H9 (cell line): ENCODE measurements at regions not wholly inside any gene's neighbourhood (a gene's known extent, or its start where the extent isn't known, plus 50 kb on each side); places are given as distances from the start of the nearest gene placed in this dataset.
A peak's percentile ranks its signal among the peaks of the same experiment; 100 is the strongest.
"Not testable (repeated sequence)": the region's sequence is repeated elsewhere in the genome, so short reads cannot be mapped to it uniquely, and the experiment has no call there.

Source experiments
- DNase-seq: peaks from one replicate; pipeline ENCODE4 v3.0.0-alpha.2; 2017
- H2AFZ ChIP-seq: one replicate; pipeline ENCODE4 v1.6.1; 2013; ENCODE audit warnings: mild to moderate bottlenecking, low read length, control low read depth, moderate library complexity
- H2AK5ac ChIP-seq: 2 replicates; pipeline ENCODE4 v1.6.1; 2013; ENCODE audit warnings: low read length, control low read depth, mixed read lengths; ENCODE audit not compliant: insufficient read length
- H2BK120ac ChIP-seq: one replicate; pipeline ENCODE4 v1.6.1; 2013; ENCODE audit warnings: low read depth, mild to moderate bottlenecking, low read length, control low read depth, inconsistent platforms; ENCODE audit not compliant: poor library complexity, severe bottlenecking
- H2BK12ac ChIP-seq: 2 replicates; pipeline ENCODE4 v1.6.1; 2013; ENCODE audit warnings: low read length, control low read depth, mixed read lengths, low read depth; ENCODE audit not compliant: insufficient read length
- H2BK15ac ChIP-seq: 2 replicates; pipeline ENCODE4 v1.6.1; 2013; ENCODE audit warnings: low read depth, low read length, control low read depth
- H2BK20ac ChIP-seq: one replicate; pipeline ENCODE4 v1.6.1; 2013; ENCODE audit warnings: low read depth, mild to moderate bottlenecking, low read length, control low read depth, inconsistent platforms; ENCODE audit not compliant: poor library complexity, severe bottlenecking
- H2BK5ac ChIP-seq: 2 replicates; pipeline ENCODE4 v1.6.1; 2013; ENCODE audit warnings: low read length, control low read depth, mixed read lengths; ENCODE audit not compliant: insufficient read length
- H3K14ac ChIP-seq: 2 replicates; pipeline ENCODE4 v1.6.1; 2013; ENCODE audit warnings: low read length, control low read depth; ENCODE audit not compliant: insufficient read depth
- H3K18ac ChIP-seq: 2 replicates; pipeline ENCODE4 v1.6.1; 2013; ENCODE audit warnings: low read depth, mild to moderate bottlenecking, mixed read lengths, low read length, control low read depth; ENCODE audit not compliant: insufficient read length
- H3K23ac ChIP-seq: 2 replicates; pipeline ENCODE4 v1.6.1; 2013; ENCODE audit warnings: low read length, control low read depth, mixed read lengths, low read depth; ENCODE audit not compliant: insufficient read length
- H3K23me2 ChIP-seq: 2 replicates; pipeline ENCODE4 v1.6.1; 2013; ENCODE audit warnings: low read depth, mild to moderate bottlenecking, mixed read lengths, low read length, control low read depth; ENCODE audit not compliant: insufficient read length, poor library complexity, severe bottlenecking
- H3K27ac ChIP-seq: 2 replicates; pipeline ENCODE4 v1.5.1; 2013; ENCODE audit warnings: low read length, control low read depth, mixed read lengths, low read depth; ENCODE audit not compliant: insufficient read length
- H3K27me3 ChIP-seq: 2 replicates; pipeline ENCODE4 v1.6.1; 2013; ENCODE audit warnings: low read length, control low read depth, inconsistent platforms; ENCODE audit not compliant: insufficient read depth
- H3K4ac ChIP-seq: 2 replicates; pipeline ENCODE4 v1.6.1; 2013; ENCODE audit warnings: low read depth, mild to moderate bottlenecking, control low read depth, inconsistent platforms, low read length, moderate library complexity
- H3K4me1 ChIP-seq: 2 replicates; pipeline ENCODE4 v1.6.1; 2013; ENCODE audit warnings: low read length, control low read depth, inconsistent platforms; ENCODE audit not compliant: insufficient read depth
- H3K4me2 ChIP-seq: 2 replicates; pipeline ENCODE4 v1.6.1; 2013; ENCODE audit warnings: low read length, control low read depth, mixed read lengths; ENCODE audit not compliant: insufficient read length, insufficient read depth
- H3K56ac ChIP-seq: 2 replicates; pipeline ENCODE4 v1.6.1; 2013; ENCODE audit warnings: low read depth, mild to moderate bottlenecking, mixed read lengths, low read length, control low read depth; ENCODE audit not compliant: insufficient read length
- H3K79me1 ChIP-seq: 2 replicates; pipeline ENCODE4 v1.6.1; 2013; ENCODE audit warnings: low read depth, mild to moderate bottlenecking, moderate library complexity, low read length, control low read depth, inconsistent platforms; ENCODE audit not compliant: insufficient read depth, poor library complexity, severe bottlenecking
- H3K79me2 ChIP-seq: 2 replicates; pipeline ENCODE4 v1.6.1; 2013; ENCODE audit warnings: low read length, control low read depth, inconsistent platforms; ENCODE audit not compliant: insufficient read depth
- H3K9ac ChIP-seq: 2 replicates; pipeline ENCODE4 v1.6.1; 2013; ENCODE audit warnings: low read length, control low read depth, mixed read lengths; ENCODE audit not compliant: insufficient read length; ENCODE audit errors: extremely low read depth
- H3K9me3 ChIP-seq: one replicate; pipeline ENCODE4 v1.6.1; 2013; ENCODE audit warnings: low read depth, low read length, inconsistent platforms; ENCODE audit not compliant: control insufficient read depth
- H3T11ph ChIP-seq: one replicate; pipeline ENCODE4 v1.6.1; 2013; ENCODE audit warnings: mild to moderate bottlenecking, low read length, control low read depth, inconsistent platforms
- H4K20me1 ChIP-seq: one replicate; pipeline ENCODE4 v1.6.1; 2013; ENCODE audit not compliant: control insufficient read depth, insufficient read length, insufficient read depth
- H4K5ac ChIP-seq: 2 replicates; pipeline ENCODE4 v1.6.1; 2013; ENCODE audit warnings: low read depth, mild to moderate bottlenecking, mixed read lengths, low read length, control low read depth; ENCODE audit not compliant: insufficient read length
- H4K8ac ChIP-seq: replicated peaks from 2 replicates; pipeline ENCODE4 v1.6.1; 2013; ENCODE audit warnings: low read length, control low read depth, mixed read lengths, low read depth; ENCODE audit not compliant: insufficient read length
- H4K91ac ChIP-seq: 2 replicates; pipeline ENCODE4 v1.6.1; 2013; ENCODE audit warnings: low read depth, mild to moderate bottlenecking, moderate library complexity, mixed read lengths, low read length, control low read depth; ENCODE audit not compliant: insufficient read length
- H3K27ac Mint-ChIP-seq, 3 experiments: 2 replicates in 2 of 3; 3 replicates in 1 of 3; pipeline ENCODE4 v1.8.0; 2020 to 2021; ENCODE audit warnings: mixed read lengths in 3 of 3, mild to moderate bottlenecking in 1 of 3, moderate library complexity in 1 of 3
- H3K27me3 Mint-ChIP-seq: 2 replicates; pipeline ENCODE4 v1.8.0; 2021; ENCODE audit warnings: low read depth, mild to moderate bottlenecking, moderate library complexity, mixed read lengths
- H3K36me3 Mint-ChIP-seq, 3 experiments: 2 replicates in 2 of 3; 3 replicates in 1 of 3; pipeline ENCODE4 v1.8.0; 2020 to 2021; ENCODE audit warnings: low read depth in 3 of 3, mixed read lengths in 3 of 3; ENCODE audit not compliant: insufficient read depth in 1 of 3
- H3K4me1 Mint-ChIP-seq, 2 experiments: 2 replicates each; pipeline ENCODE4 v1.8.0; 2020; ENCODE audit warnings: mixed read lengths in 2 of 2
- H3K4me3 Mint-ChIP-seq, 2 experiments: 2 replicates in 1 of 2; 3 replicates in 1 of 2; pipeline ENCODE4 v1.8.0; 2020 to 2021; ENCODE audit warnings: mild to moderate bottlenecking in 2 of 2, mixed read lengths in 2 of 2, moderate library complexity in 1 of 2
- H3K9me3 Mint-ChIP-seq, 2 experiments: 2 replicates in 1 of 2; 3 replicates in 1 of 2; pipeline ENCODE4 v1.8.0; 2020; ENCODE audit warnings: mild to moderate bottlenecking in 2 of 2, mixed read lengths in 2 of 2, moderate library complexity in 1 of 2
- CTCF ChIP-seq: fragments of 200-600 bp; sonication (generic); conservative IDR thresholded peaks from 3 replicates; pipeline ENCODE4 v1.8.0; 2021; ENCODE audit warnings: antibody characterized with exemption, mild to moderate bottlenecking
- WGBS: extraction: QIAGEN DNeasy Blood & Tissue Kit; methylation state at CpG from one replicate; pipeline ENCODE4 v1.1.7; 2013; ENCODE audit warnings: missing lambda C conversion rate, low lambda C conversion rate, mixed read lengths; ENCODE audit not compliant: insufficient read length; ENCODE audit errors: extremely low coverage; 5-methylcytosine and 5-hydroxymethylcytosine counted together

- H3K36me3 Mint-ChIP-seq = peaks cover 20 to 88% (median 49%) of the 10 kb centered on the region in 3 experiments
- no peak overlapping the region for H2BK20ac ChIP-seq
- 0 out of 7 replicates have a peak overlapping the region, but pooled peaks of 1 of the 3 experiments have one; percentile 13 for H3K27ac Mint-ChIP-seq
- no peak overlapping the region for H2AK5ac ChIP-seq
- no peak overlapping the region for H3K14ac ChIP-seq
- H3K18ac ChIP-seq = no peak overlapping the region
- H3K4ac ChIP-seq = no peak overlapping the region
- H2BK120ac ChIP-seq = no peak overlapping the region
- no CpG with 5 or more reads among the region's 5 CpGs for WGBS
- no peak overlapping the region for H3K9ac ChIP-seq
- no peaks in the 10 kb centered on the region for H3K4me1 Mint-ChIP-seq
- H2BK5ac ChIP-seq = no peak overlapping the region
- H3K9me3 ChIP-seq = peaks cover 94% of the 10 kb centered on the region
- H3T11ph ChIP-seq = no peak overlapping the region
- no peaks in the 10 kb centered on the region for H3K79me2 ChIP-seq
- no peak for TF ChIP-seq CTCF
- H3K56ac ChIP-seq = no peak overlapping the region
- H4K5ac ChIP-seq = no peak overlapping the region
- no peak for DNase-seq
- H2BK12ac ChIP-seq = no peak overlapping the region
- H2AFZ ChIP-seq = no peak overlapping the region
- no peak overlapping the region for H3K23ac ChIP-seq
- peaks cover 99 to 100% of the 10 kb centered on the region in 2 experiments for H3K9me3 Mint-ChIP-seq
- no peak overlapping the region for H2BK15ac ChIP-seq
- H3K23me2 ChIP-seq = no peaks in the 10 kb centered on the region
- H3K27me3 ChIP-seq = peaks cover 73% of the 10 kb centered on the region
- no peak overlapping the region for H4K8ac ChIP-seq
- H3K27ac ChIP-seq = no peak overlapping the region
- peaks cover 100% of the 10 kb centered on the region for H3K27me3 Mint-ChIP-seq
- H4K91ac ChIP-seq = no peak overlapping the region
- no peak overlapping the region for H3K4me2 ChIP-seq
- no peak overlapping the region for H3K4me3 Mint-ChIP-seq
- H3K4me1 ChIP-seq = no peaks in the 10 kb centered on the region
- H3K79me1 ChIP-seq = no peaks in the 10 kb centered on the region
- no peaks in the 10 kb centered on the region for H4K20me1 ChIP-seq
Observed at GRCh38 chr9:40911647-40912046, 216.8 kb downstream of the FOXD4L6 start.

- H2BK12ac ChIP-seq, H4K8ac ChIP-seq, H3K9ac ChIP-seq, H3K4me2 ChIP-seq, H2AFZ ChIP-seq, H3K79me1 ChIP-seq, H3K23ac ChIP-seq, H3K4ac ChIP-seq, H3K18ac ChIP-seq, H3K4me1 ChIP-seq, H2BK15ac ChIP-seq, DNase-seq, H3K14ac ChIP-seq, H3K79me2 ChIP-seq, H3T11ph ChIP-seq, H3K4me3 Mint-ChIP-seq, H3K27ac Mint-ChIP-seq, H3K4me1 Mint-ChIP-seq, H2BK120ac ChIP-seq, H4K91ac ChIP-seq, H2AK5ac ChIP-seq, H3K23me2 ChIP-seq, H3K27ac ChIP-seq, H3K56ac ChIP-seq, H4K5ac ChIP-seq, H2BK5ac ChIP-seq, H2BK20ac ChIP-seq, H4K20me1 ChIP-seq: not testable (repeated sequence)
- peaks cover 69% of the 10 kb centered on the region for H3K27me3 ChIP-seq
- WGBS = no CpG with 5 or more reads among the region's 8 CpGs
- peaks cover 94% of the 10 kb centered on the region for H3K9me3 ChIP-seq
- H3K9me3 Mint-ChIP-seq = peaks cover 99 to 100% of the 10 kb centered on the region in 2 experiments
- H3K36me3 Mint-ChIP-seq = peaks cover 20 to 92% (median 50%) of the 10 kb centered on the region in 3 experiments
- peaks cover 100% of the 10 kb centered on the region for H3K27me3 Mint-ChIP-seq
Observed at GRCh38 chr9:40910995-40911394, 217.5 kb downstream of the FOXD4L6 start.
